HG02759 (cell line): ENCODE measurements at regions not wholly inside any gene's neighbourhood (a gene's known extent, or its start where the extent isn't known, plus 50 kb on each side); places are given as distances from the start of the nearest gene placed in this dataset.
"Not testable (repeated sequence)": the region's sequence is repeated elsewhere in the genome, so short reads cannot be mapped to it uniquely, and the experiment has no call there.

Experiments used
- ATAC-seq: cut with Tn5 transposase; IDR thresholded peaks from one replicate; pipeline ENCODE4 v1.9.1; 2021; ENCODE audit warnings: mild to moderate bottlenecking, moderate library complexity; ENCODE audit not compliant: unreplicated experiment

DNA sequence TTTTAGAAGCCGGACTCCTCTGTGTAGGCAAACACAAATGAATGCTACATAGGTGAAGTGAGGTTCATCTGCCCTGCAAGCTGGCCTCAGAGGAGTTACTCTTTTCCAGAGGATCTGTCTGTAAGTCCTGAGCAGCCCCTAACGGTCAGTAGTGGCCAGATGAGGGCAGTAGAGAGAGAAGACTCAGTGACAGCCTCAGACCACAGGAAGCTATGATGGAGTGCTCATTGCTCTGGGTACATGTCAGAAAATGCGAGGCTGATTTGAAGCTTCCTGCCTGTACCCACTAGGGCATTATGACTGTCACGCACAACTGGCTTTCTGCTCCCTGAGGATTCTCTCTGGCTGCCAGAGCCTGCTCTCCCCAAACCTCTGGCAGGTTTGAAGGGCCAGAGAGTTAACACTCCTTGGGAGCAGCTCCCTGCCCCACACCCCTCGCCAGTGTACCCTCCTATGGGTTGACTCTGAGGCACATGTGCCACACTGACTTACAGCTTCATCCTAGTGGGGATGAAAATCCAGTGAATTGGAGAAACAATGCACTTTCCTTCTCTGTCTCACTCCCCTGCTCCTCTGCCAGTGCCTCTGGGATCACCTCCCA lies 141.5 kb downstream of the GABRG2 start:
- ATAC-seq = peak; percentile 98

DNA sequence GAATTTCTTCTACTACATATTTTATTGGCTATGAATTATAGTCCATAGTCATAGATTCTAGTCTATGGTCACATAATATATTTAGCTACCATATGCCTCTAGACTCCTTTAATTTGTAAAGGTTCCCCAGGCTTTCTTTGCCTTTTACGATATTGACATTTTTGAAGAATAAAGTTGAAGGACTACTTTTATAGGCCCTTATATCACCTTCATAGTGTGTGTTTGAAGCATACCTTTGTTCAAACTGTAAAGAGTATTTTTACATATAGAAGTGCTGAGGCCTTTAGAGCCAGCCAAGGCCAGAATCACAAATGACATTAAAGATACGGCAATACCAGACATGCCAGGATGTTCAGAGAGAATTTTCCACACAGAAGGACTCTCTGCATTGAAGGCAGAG lies 147.0 kb downstream of the GABRG2 start:
- no peak for ATAC-seq

DNA sequence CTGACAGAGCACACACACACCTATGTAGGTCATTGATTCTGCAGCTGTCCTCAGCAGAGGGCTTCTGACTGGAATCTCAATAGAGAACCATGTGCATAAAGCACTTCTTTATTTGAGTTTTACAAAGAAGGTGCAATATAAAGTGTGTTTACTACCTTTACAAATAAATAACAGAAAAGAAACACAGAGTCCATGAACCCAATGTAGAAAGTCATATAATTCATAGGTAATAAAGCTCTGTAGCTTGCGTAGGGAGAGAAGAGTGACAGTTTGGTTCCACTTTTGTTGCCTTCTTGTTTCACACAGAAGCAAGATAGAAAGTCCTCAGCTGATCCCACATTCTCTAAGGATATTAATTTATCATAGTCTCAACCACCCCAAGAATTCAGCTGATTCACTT lies 149.5 kb downstream of the GABRG2 start:
- no peak for ATAC-seq

DNA sequence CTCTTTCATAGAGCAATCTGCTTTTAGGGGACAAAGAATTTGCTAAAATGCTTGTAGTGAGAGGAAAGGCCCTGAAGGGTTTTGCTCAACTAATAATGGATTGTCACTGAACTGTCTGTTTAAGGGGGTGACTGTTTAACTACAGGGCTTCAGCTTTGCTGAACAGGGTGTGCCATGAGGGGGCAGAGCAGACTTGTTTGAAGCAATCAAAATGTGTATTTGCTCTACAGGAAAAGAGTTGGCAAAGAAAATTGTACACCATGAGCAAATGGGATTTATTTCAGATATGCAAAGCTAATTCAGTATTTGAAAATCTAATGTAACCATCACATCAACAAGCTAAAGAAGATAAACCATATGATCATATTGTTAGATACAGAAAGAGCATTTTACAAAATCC lies 154.3 kb downstream of the GABRG2 start:
- ATAC-seq = no peak

DNA sequence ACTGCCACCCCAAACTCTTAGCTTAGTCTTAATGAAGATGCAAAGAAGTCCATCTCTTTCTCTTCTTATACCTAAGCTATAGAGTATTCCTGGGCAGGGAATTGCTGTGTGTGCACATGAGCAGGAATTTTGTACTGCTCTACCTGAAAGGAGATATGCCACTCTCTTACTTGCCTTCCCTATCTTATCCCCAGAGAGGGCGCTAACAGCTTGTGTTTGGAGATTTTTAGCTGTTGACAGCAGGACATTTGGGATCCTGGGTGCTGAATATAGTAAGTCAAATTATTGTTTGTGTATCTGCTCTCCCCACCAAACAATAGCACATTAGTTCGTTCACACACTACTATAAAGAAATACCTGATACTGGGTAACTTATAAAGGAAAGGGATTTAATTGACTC lies 159.5 kb downstream of the GABRG2 start:
- no peak for ATAC-seq

DNA sequence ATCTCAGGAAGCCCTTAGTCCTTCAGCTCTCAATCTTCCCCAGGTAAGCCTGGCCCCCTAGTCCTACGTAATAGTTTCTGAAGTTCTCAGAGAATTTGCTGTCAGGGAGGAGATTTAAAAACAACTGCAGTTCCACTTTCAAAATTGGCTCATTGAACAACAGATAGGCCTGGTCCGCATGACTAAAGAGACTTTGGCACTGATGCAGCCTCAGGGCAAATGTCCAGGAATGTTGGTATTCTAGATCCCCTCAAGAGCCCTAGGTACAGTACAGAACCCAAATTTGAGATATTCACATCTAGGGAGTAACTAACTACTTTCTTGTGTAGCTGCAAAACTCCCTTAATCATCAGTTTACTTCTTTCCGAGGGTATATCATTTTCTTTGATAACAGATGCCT lies 162.8 kb downstream of the GABRG2 start:
- no peak for ATAC-seq

DNA sequence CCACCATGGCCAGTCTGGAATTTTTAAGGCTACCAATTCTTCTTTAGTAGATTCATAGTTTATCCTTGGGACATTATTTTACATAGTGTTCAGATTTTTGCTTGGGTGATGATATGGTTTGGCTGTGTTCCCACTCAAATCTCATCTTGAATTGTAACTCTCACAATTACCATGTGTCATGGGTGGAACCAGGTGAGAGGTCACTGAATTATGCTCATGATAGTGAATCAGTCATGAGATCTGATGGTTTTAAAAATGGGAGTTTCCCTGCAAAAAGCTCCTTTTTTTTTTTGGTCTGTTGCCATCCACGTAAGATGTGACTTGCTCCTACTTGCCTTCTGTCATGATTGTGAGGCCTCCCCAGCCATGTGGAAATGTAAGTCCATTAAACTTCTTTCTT lies 163.9 kb downstream of the GABRG2 start:
- no peak for ATAC-seq

DNA sequence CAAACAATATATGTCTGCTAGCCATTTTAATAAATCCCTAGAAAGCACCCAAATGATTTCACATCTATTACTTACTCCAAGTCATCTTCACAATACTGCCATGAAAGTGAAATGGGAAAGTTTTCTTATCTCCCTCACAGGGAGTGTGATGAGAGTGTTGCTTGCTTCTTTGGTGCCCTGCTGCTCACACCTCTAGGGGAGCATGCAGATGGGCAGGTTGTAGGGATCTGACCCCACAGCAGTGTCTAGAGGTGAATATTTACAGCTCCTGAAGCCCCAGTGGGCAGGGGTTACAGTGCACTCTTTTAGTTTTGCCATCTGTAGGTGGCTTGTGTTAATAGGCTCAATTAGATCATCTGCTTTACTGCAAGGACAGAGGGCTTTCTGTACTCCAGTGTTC lies 173.2 kb downstream of the GABRG2 start:
- ATAC-seq = no peak

DNA sequence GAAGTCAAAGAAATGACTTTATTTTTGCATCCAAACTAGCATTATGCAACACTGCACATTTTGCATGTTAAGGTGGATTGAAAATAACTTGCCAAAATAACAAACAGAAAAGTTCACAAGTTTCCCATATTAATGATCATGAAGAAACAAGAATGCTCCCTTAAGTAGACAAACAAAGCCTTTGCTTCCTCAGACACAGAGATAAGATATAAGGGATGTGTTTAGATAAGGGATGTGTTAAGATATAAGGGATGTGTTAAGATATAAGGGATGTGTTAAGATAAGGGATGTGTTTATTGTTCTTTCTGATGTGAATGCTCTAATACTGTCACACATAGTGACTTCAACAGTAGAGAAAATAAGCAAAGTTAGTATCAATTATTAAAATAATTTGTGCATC lies 174.8 kb downstream of the GABRG2 start:
- no peak for ATAC-seq

DNA sequence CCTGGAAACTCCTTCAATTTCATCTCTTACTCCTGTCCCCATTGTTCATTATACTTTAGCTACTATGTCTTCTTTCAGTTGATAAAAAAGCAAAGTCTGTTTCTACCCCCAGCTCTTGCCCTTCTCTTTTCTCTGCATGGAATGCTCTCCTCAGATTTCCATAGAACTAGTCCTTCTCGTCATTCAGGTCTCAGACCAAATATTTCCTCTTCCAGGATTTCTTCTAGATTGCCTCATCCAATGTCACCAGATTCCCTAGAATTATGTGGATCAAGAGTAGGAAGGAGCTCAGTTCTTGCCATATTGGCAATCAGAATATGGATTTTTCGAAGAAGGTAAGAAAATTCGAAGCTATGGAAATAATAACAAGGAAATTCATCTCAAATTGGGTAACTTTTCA lies 176.1 kb downstream of the GABRG2 start:
- no peak for ATAC-seq

DNA sequence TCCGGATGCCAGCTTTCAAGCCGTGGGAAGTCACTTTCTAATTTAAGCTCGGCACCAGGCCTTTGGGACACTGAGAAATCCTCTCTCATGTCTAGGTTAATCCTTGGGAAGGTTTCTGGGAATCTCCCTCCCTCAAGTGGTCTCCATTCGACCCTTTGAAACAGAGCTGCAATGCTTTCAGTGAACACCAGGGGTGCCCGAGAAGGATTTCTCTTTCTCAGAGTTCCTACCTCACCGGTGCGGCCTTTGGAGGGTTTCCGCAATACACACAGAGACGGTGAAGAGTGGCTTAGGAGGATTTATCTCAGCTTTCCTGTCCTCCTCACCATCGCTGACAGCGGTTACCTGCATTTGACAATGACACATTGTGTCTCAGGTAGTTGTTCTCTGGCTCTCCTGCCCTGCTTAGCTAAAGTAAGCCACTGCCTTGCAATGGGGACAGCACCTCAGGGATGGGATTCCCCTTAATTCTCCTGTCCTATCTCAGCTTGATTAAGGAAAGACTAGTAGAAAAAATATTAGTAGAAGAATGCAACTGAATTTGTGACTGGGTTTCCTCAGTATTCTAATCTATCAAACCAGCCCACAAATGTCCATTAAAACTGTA lies 180.6 kb downstream of the GABRG2 start:
- ATAC-seq = peak; percentile 69

DNA sequence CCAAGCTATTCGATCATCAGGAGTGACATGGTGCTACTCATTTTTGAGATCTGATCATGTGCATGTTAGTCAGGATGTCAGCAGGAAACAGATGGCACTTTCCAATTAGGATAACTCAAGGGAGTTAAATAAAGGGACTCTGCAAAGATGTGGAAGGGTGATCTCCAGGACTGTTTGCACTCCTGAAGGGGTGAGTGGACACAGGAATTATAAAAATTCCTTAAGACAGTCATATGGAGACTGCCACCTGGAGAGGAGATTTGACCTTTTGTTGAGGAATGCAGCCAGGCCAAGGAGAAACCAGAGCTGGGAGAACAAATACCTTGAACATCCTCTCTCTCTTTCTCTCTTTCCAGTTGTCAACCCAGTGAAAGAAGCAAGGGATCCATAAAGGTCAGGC lies 189.1 kb downstream of the GABRG2 start:
- no peak for ATAC-seq

DNA sequence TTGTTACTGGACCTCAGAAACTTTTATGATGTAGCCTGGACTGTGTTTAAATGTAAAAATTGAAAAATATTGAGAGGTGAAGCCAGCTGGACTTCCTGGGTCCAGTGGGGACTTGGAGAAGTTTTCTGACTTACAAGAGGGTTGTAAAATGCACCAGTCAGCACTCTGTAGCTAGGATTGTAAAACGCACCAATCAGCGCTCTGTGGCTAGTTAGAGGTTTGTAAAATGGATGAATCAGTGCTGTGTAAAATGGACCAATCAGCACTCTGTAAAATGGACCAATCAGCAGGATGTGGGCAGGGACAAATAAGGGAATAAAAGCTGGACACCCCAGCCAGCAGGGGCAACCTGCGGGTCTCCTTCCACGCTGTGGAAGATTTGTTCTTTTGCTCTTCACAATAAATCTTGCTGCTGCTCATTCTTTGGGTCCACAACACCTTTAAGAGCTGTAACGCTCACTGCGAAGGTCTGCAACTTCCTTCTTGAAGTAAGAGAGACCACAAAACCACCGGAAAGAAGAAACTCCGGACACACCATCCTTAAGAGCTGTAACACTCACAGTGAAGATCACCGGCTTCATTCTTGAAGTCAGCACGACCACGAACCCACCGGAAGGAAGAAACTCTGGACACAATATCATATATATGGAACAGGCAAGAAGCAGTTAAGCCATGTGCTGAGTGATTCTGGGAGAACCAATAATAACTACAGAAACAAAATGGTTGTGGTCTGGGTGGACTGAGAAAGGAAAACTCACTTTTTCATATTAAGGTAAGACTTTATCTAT lies 201.3 kb downstream of the GABRG2 start:
- peak; percentile 64 for ATAC-seq

DNA sequence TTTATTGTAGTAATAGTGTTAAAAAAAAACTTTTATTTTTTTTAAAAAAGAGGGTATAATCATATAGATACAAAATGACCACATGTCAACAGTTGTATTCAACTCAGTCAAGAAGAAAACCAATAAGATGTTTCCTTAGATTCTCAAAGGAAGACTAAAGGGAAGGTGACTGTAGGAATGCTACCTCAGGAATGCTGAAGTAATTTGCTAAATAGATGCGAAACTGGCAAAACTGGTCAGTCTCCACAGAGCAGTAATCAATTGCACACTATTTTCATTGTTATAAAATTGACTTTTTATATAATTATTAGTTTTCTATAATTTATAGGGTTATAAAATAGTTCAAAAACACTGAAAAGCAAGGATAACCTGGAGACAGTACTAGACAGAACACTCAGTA lies 204.8 kb downstream of the GABRG2 start:
- ATAC-seq = no peak

DNA sequence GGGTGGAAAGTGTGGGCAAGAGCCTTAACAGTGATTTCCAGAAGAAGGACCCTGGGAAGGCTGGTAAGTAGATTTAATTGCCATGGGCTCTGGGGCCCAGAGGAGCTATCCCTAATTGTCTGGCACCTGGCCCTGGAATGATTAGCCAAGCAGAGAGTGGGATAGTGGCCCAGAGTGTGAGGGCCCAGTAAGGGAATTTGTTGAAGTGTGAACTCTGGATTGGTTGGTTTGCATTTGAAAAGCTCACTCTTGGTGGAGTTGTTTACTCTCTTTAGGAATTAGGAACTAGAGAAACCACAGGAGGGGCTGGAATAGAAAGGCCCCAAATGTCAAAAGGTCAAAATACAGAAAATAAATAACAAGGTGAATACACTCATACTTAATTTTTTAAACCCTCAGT lies 207.1 kb downstream of the GABRG2 start:
- no peak for ATAC-seq

DNA sequence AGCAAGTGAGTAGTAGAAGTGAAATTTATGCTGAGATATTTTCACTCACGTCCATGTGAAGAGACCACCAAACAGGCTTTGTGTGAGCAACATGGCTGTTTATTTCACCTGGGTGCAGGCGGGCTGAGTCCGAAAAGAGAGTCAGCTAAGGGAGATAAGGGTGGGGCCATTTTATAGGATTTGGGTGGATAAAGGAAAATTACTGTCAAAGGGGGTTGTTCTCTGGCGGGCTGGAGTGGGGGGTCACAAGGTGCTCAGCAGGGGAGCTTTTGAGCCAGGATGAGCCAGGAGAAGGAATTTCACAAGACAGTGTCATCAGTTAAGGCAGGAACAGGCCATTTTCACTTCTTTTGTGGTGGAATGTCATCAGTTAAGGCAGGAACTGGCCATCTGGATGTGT lies 207.8 kb downstream of the GABRG2 start:
- not testable (repeated sequence) for ATAC-seq

DNA sequence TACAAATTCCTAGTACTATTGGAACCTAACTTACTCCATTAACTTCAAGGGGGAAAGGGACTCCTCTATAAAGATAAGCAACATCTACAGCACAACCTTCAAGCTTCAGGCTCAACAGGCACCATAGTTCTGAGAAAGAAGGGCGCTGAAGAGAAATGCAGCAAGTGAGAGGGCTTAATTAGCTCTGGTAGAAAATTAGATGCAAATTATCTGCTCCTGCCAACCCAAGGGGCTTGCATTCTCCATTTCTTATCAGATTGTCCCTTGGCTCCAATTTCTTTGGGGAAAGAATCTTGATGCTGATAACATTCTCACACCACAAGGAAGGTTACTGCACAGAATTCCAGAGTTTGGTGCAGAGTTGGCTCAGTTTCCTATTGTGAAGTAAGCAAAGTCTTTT lies 214.6 kb downstream of the GABRG2 start:
- ATAC-seq = no peak

DNA sequence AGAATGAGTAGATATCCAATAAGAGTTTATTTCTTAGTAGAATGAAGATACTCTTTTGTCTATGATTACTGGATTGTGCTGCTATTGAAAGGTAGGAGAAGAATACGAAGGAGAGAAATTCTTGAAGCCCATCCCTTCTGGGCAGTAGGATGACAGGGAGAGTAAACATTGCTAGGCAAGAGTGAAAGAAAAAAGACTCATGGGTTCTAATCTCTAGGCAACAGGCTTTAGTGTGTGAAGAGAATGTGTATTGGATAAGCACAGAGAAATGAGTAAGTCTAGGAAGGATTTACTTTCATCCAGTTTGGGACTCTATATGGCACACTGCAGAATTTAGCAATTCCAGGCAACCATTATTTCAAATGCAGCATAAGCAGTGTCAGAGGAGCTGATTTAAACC lies 216.0 kb downstream of the GABRG2 start:
- no peak for ATAC-seq

DNA sequence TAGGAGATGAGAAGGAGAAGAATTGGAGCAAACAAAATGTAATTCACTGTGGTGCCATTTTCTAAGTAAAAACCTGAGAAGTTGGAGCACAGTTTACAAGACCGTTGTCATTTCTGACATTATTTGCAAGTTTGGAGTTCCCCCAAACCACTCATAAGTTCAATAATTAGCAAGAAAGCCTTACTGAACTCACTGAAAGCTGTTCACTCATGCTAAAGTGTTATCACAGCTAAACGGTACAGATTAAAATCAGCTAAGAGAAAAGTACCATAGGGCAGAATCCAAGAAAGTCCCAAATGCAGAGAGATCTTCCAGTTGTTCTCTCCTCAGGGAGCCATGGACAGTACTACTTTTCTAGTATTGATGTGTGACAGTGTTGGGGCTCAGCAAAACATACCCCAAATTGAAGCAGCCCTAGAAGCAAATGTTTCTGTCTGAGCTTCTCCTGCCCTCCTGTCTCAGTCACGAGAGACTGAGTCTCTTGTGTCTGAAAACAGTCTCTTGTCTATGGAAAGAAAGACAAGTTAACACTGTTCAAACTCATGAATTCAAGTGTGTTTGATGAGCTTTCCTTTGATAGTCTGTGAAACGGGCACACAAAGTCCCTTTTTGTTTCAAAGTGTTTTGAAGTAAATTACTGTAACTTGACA lies 221.2 kb downstream of the GABRG2 start:
- ATAC-seq = peak; percentile 79

DNA sequence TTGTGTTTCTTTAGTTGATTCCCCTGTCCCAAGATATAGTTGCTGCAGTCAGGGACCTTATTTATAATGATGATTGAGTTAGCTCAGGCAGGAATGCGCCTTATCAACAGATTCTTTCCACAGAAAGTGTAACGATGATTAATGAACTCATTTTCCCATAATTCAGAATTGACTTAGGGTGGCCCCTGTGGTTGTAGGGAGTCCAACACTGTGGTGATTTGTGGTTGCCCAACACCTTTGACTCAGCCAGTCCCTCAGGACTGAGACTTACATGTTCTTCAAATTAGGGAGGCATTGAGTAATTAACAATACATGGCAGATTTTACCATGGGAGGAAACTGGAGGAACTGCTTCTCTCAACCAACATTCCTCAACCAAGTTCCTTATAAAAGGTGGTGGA lies 221.9 kb downstream of the GABRG2 start:
- peak; percentile 35 for ATAC-seq

DNA sequence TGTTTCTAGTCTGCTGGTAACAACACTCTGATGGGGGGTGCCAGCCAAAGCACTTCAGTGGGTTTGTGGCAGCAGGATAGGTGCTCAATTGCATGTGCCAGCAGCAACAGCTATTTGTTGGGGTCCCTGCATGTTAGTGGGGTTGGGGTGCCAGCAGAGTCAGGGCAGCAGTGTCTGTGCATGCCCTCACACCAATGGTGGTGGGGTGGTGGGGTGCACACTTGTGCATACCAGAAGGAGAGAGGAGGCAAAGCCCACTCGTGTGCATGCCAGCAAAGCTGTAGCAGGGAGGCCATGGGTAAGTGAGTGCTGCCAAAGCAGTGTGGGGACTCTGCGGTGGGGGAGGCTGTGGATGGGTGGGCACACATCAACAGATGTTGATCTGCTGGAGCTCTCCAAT lies 232.2 kb downstream of the GABRG2 start:
- no peak for ATAC-seq

DNA sequence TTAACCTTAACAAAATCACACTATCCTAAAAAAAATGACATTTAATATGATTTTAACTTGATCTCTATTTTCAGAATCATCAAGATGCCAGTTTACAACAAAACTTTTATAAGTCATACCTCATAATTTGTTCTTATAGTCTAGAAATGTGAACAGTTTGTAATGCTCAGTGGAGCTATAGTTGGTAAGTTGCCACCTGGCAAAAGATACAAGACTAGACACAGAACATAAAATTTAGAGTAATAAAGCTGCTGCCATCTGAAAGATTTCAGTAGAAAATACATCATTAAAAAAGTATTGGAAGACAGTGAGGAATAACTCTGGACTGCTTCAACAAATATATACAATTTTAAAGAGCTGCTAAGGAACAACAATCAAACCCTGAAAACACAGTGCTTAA lies 233.8 kb downstream of the GABRG2 start:
- no peak for ATAC-seq
